Erythroblast (primary cell): ENCODE measurements at regions not wholly inside any gene's neighbourhood (a gene's known extent, or its start where the extent isn't known, plus 50 kb on each side); places are given as distances from the start of the nearest gene placed in this dataset.

Source experiments
- GATA1 ChIP-seq: IDR thresholded peaks from 2 replicates; pipeline ENCODE4 v1.6.1; 2011; ENCODE audit warnings: low read depth, mild to moderate bottlenecking, control low read depth, low read length, moderate library complexity
- POLR2A ChIP-seq: IDR thresholded peaks from 2 replicates; pipeline ENCODE4 v1.6.1; 2011; ENCODE audit warnings: mild to moderate bottlenecking, low read length

GRCh38 chr2:153299217-153299616 lies 179.3 kb downstream of the RPRM start:
- TF ChIP-seq POLR2A (no peak), GATA1 (no peak)
